ENCODE measurements at regions not wholly inside any gene's neighbourhood (a gene's known extent, or its start where the extent isn't known, plus 50 kb on each side); places are given as distances from the start of the nearest gene placed in this dataset.

DNA sequence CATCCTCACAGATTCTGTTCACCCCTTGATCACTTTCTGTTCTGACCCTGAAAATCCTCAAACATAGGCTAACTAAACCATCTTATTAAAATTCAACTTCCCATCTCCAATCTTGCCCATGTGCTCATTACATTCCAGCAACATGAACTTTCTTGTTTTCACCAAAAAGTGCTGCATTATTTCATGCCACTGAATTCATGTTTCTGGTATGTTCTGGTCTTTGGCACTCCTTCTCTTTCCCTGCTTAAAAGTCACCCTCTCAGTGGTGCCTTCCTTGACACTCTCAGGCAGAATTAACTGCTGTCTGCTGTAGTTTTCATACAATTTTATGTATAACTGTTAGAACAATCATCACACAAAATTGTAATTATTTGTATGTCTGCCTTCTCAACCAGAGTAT lies 247.7 kb upstream of the RBMS1 start:
- TF ChIP-seq, protein P1, sequence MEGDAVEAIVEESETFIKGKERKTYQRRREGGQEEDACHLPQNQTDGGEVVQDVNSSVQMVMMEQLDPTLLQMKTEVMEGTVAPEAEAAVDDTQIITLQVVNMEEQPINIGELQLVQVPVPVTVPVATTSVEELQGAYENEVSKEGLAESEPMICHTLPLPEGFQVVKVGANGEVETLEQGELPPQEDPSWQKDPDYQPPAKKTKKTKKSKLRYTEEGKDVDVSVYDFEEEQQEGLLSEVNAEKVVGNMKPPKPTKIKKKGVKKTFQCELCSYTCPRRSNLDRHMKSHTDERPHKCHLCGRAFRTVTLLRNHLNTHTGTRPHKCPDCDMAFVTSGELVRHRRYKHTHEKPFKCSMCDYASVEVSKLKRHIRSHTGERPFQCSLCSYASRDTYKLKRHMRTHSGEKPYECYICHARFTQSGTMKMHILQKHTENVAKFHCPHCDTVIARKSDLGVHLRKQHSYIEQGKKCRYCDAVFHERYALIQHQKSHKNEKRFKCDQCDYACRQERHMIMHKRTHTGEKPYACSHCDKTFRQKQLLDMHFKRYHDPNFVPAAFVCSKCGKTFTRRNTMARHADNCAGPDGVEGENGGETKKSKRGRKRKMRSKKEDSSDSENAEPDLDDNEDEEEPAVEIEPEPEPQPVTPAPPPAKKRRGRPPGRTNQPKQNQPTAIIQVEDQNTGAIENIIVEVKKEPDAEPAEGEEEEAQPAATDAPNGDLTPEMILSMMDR (conservative IDR thresholded peaks at IDR 0.05; ENCODE audit: low read length), result no peak
- no peak for TF ChIP-seq EZH2phosphoT487 (IDR thresholded peaks at IDR 0.05; ENCODE audit: borderline replicate concordance)

Measured in Loucy (cell line).